ENCODE measurements at regions not wholly inside any gene's neighbourhood (a gene's known extent, or its start where the extent isn't known, plus 50 kb on each side); places are given as distances from the start of the nearest gene placed in this dataset.

- H3K9ac ChIP-seq (ENCODE audit: low read length): no peak overlapping the region
- no peaks in the 10 kb centered on the region for H3K36me3 ChIP-seq (replicated peaks; ENCODE audit: low read depth, low read length)
- no peak overlapping the region for H3K4me3 ChIP-seq (ENCODE audit: low read length)
- no peak overlapping the region for H2AFZ ChIP-seq (ENCODE audit: low read depth, low read length)
- TF ChIP-seq CTCF (IDR thresholded peaks at IDR 0.05; ENCODE audit: low read depth, low read length) (no peak), EZH2phosphoT487 (IDR thresholded peaks at IDR 0.05; ENCODE audit: low read depth) (no peak)
- H3K27ac ChIP-seq (ENCODE audit: low read length): no peak overlapping the region
- no peaks in the 10 kb centered on the region for H3K27me3 ChIP-seq (ENCODE audit: low read depth, low read length)
- H3K9me3 ChIP-seq (ENCODE audit: insufficient read depth, low read length): no peaks in the 10 kb centered on the region
- no peaks in the 10 kb centered on the region for H4K20me1 ChIP-seq (ENCODE audit: insufficient read depth, low read length)
- no peak overlapping the region for H3K4me2 ChIP-seq (ENCODE audit: low read length)
- H3K79me2 ChIP-seq (ENCODE audit: low read length): no peaks in the 10 kb centered on the region
- H3K4me1 ChIP-seq (ENCODE audit: low read length): no peaks in the 10 kb centered on the region
Observed at GRCh38 chr5:10921160-10921559, 160.1 kb upstream of the DAP start.

- TF ChIP-seq EZH2phosphoT487 (IDR thresholded peaks at IDR 0.05; ENCODE audit: low read depth) (no peak), CTCF (IDR thresholded peaks at IDR 0.05; ENCODE audit: low read depth, low read length) (no peak)
- Histone ChIP-seq H3K79me2 (ENCODE audit: low read length) (no peaks in the 10 kb centered on the region), H3K27ac (ENCODE audit: low read length) (no peak overlapping the region), H3K27me3 (ENCODE audit: low read depth, low read length) (no peaks in the 10 kb centered on the region), H3K4me1 (ENCODE audit: low read length) (no peaks in the 10 kb centered on the region), H3K36me3 (replicated peaks; ENCODE audit: low read depth, low read length) (no peaks in the 10 kb centered on the region), H3K4me3 (ENCODE audit: low read length) (no peak overlapping the region), H3K4me2 (ENCODE audit: low read length) (no peak overlapping the region), H3K9ac (ENCODE audit: low read length) (no peak overlapping the region), H4K20me1 (ENCODE audit: insufficient read depth, low read length) (no peaks in the 10 kb centered on the region), H3K9me3 (ENCODE audit: insufficient read depth, low read length) (no peaks in the 10 kb centered on the region), H2AFZ (ENCODE audit: low read depth, low read length) (no peak overlapping the region)
Observed at GRCh38 chr5:10920400-10920799, 159.4 kb upstream of the DAP start.

GRCh38 chr5:10914741-10915480 is 153.9 kb upstream of the DAP start:
- H3K27ac ChIP-seq (ENCODE audit: low read length): no peak overlapping the region
- H3K4me2 ChIP-seq (ENCODE audit: low read length): no peak overlapping the region
- no peaks in the 10 kb centered on the region for H3K9me3 ChIP-seq (ENCODE audit: insufficient read depth, low read length)
- no peak overlapping the region for H3K9ac ChIP-seq (ENCODE audit: low read length)
- no peak overlapping the region for H3K4me3 ChIP-seq (ENCODE audit: low read length)
- no peaks in the 10 kb centered on the region for H4K20me1 ChIP-seq (ENCODE audit: insufficient read depth, low read length)
- no peaks in the 10 kb centered on the region for H3K4me1 ChIP-seq (ENCODE audit: low read length)
- H3K36me3 ChIP-seq (replicated peaks; ENCODE audit: low read depth, low read length): no peaks in the 10 kb centered on the region
- H2AFZ ChIP-seq (ENCODE audit: low read depth, low read length): no peak overlapping the region
- no peaks in the 10 kb centered on the region for H3K79me2 ChIP-seq (ENCODE audit: low read length)
- no peaks in the 10 kb centered on the region for H3K27me3 ChIP-seq (ENCODE audit: low read depth, low read length)
- TF ChIP-seq EZH2phosphoT487 (IDR thresholded peaks at IDR 0.05; ENCODE audit: low read depth) (no peak), CTCF (IDR thresholded peaks at IDR 0.05; ENCODE audit: low read depth, low read length) (no peak)

GRCh38 chr5:10913841-10914240 is 152.8 kb upstream of the DAP start:
- Histone ChIP-seq H3K27me3 (ENCODE audit: low read depth, low read length) (no peaks in the 10 kb centered on the region), H3K4me2 (ENCODE audit: low read length) (no peak overlapping the region), H3K79me2 (ENCODE audit: low read length) (no peaks in the 10 kb centered on the region), H2AFZ (ENCODE audit: low read depth, low read length) (no peak overlapping the region), H3K9ac (ENCODE audit: low read length) (no peak overlapping the region), H4K20me1 (ENCODE audit: insufficient read depth, low read length) (no peaks in the 10 kb centered on the region), H3K36me3 (replicated peaks; ENCODE audit: low read depth, low read length) (no peaks in the 10 kb centered on the region), H3K9me3 (ENCODE audit: insufficient read depth, low read length) (no peaks in the 10 kb centered on the region), H3K4me3 (ENCODE audit: low read length) (no peak overlapping the region), H3K4me1 (ENCODE audit: low read length) (no peaks in the 10 kb centered on the region), H3K27ac (ENCODE audit: low read length) (no peak overlapping the region)
- TF ChIP-seq CTCF (IDR thresholded peaks at IDR 0.05; ENCODE audit: low read depth, low read length) (no peak), EZH2phosphoT487 (IDR thresholded peaks at IDR 0.05; ENCODE audit: low read depth) (no peak)

Measured in OCI-LY3 (cell line).